NCI-H1436 (cell line): ENCODE measurements at regions not wholly inside any gene's neighbourhood (a gene's known extent, or its start where the extent isn't known, plus 50 kb on each side); places are given as distances from the start of the nearest gene placed in this dataset.
"Not testable (repeated sequence)": the region's sequence is repeated elsewhere in the genome, so short reads cannot be mapped to it uniquely, and the experiment has no call there.

ENCODE experiments used
- DNase-seq: peaks from one replicate; lab custom pipeline; 2025; lab: John Stamatoyannopoulos, UW

GRCh38 chr11:19627566-19627965, 85.1 kb upstream of the NAV2 start:
- no peak for DNase-seq

- DNase-seq: no peak
Measured at GRCh38 chr11:19625438-19625837, 87.2 kb upstream of the NAV2 start.

DNA sequence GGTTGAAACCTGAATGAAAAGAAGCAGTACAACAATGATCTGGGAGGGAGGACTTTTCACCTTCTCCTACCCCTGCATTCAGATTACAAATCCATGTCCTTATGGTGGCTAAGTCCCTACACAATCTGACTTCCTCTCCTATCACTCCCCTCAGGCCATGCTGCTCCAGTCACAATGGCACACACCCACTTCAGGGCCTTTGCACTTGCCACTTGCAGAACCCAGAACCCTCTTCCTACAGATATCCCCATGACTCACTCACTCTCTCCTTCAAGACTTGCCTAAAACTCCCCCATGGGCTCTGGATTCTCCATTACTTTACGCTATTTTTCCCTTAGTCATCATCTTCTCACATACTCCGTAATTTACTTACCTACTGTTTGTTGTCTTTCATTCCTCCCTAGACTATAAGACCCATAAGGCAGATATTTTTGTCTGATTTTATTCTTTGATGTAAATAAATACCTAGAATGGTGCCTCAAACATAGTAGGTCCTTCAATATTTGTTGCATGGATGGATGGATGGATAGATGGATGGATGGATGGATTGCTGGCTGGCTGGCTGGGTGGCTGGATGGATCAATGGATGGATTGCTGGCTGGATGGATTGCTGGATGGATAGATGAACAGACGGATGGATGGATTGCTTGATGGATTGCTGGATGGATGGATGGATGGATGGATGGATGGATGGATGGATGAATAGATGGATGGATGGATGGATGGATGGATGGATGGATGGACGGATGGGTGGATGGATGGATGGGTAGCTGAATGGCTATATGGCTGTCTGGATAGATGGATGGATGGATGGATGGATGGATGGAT, 94.7 kb upstream of the NAV2 start:
- DNase-seq: no peak

- DNase-seq: no peak
Measured at GRCh38 chr11:19615341-19616183, 97.1 kb upstream of the NAV2 start.

- no peak for DNase-seq
Measured at GRCh38 chr11:19614370-19614940, 98.2 kb upstream of the NAV2 start.

DNA sequence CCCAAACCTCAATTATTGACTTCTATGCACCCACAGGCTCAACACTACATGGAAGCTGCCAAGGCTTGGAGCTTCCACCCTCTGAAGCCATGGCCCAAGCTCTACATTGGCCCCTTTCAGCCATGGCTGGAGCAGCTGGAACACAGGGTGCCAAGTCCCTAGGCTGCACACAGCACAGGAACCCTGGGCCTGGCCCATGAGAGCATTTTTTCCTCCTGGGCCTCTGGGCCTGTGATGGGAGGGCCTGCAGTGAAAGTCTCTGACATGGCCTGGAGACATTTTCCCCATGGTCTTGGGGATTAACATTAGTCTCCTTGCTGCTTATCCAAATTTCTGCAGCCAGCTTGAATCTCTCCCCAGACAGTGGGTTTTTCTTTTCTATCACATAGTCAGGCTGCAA, 100.6 kb upstream of the NAV2 start:
- not testable (repeated sequence) for DNase-seq

GRCh38 chr11:19607656-19608360, 104.8 kb upstream of the NAV2 start:
- DNase-seq: no peak

DNA sequence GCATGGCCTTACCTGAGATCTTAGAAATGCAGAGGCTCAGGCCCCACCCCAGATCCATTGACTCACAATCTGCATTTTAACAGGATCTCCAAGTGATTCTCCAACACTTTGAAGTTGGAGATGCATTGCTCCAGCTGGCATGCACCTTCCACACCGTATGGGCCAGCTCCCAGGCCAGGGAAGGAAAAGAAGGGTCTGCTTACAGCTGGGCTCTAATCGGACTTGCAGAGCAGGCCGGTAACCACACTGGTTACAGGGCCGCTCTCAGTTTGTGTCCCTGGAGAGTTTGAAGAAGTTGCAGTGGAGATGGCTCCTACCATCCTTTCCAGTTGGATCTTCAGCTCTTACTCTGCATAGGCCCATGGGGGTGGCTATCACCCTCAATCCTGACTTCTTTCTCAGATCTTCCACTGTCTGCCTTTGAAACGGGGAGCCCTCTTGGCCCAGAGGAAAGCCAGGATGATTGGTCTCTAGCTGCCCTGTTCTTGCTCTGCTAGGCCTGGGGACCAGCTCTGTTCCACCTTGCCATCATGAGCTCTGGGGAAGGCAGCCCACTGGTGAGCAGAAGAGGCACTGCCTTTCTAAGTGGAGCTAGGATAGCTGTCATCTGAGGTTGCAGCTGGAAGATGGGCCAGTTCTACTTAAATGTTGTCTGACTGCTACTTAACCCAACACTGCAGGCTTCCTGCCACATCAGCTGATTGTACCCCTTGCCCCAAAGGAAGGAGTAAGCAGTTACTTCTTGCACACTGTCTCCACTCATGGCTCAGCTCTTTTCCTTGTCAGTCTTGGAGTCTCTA, 105.6 kb upstream of the NAV2 start:
- no peak for DNase-seq

DNA sequence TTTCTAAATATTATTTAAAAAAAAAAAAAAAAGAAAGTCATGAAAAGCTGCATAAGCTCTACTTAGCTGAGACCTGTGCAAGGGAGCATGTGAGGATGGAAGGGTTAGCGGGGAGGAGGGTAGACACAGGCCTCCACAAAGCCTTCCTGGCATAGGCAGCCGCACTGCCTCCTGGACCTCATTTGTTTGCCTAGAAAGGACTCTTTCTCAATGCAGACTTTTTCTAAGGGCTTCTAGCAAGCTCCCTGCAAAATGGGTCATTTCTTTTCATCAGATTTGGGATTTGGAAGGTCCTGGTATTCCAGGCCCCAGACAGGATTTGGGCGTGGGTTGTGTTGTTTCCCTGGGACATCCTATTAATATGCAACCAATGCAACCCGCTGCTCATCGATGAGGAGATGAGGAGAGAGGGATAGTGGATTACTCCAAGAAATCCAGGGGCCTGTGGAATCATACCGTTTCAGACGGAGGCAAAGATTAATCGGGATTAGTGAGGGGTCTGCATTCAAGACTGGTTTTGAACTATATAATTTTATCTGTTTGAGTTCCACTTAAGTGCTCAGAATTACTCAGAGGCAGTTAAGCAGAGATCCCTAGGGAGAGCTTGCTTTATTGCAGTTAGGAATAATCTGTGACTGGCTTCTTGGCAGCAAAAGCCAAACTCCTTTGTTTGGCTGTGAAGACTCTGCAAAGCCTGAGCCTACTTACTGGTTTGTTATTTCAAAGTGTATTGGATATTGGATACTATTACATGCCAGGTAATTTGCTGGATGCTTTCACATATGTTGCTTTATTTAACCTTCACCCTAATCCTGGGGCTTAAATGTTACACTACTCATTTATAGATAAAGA, 106.9 kb upstream of the NAV2 start:
- peak; percentile 5 for DNase-seq

GRCh38 chr11:19604679-19605375, 107.8 kb upstream of the NAV2 start:
- no peak for DNase-seq

- DNase-seq: no peak
Measured at GRCh38 chr11:19603771-19604170, 108.9 kb upstream of the NAV2 start.

DNA sequence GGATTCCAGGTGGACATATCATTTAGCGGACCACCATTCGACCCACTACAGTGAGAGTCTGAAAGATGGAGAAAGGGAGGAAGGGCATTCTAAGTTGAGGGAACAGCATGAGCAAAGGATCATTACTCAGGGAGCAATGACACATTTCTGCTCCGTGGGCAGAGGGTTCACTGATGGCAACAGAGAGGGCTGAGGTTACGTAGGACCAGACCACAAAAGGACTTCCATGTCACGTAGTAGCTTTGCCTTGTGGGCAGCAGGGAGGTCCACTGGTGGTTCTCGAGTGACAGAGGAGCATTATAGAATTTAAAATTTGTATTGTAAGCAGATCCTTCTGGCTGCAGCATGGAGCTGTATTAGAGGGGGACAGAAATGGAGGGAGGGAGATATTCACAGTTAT, 109.7 kb upstream of the NAV2 start:
- DNase-seq: no peak

DNA sequence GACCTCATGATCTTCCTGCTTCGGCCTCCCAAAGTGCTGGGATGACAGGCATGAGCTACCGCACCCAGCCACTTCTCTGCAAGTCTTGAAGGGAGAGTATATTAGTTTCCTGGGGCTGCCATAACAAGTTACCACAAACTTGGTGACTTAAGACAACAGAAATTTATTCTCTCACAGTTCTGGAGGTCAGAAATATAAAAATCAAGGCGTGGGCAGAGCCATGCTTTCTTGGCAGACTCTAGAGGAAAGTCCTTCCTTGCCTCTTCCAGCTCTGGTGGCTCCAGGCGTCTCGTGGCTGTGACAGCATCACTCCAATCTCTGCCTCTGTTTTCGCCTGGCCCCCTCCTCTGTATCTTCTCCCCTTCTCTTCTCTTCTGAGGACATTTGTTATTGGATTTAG, 110.2 kb upstream of the NAV2 start:
- no peak for DNase-seq

- no peak for DNase-seq
Measured at GRCh38 chr11:19601235-19601634, 111.4 kb upstream of the NAV2 start.

DNA sequence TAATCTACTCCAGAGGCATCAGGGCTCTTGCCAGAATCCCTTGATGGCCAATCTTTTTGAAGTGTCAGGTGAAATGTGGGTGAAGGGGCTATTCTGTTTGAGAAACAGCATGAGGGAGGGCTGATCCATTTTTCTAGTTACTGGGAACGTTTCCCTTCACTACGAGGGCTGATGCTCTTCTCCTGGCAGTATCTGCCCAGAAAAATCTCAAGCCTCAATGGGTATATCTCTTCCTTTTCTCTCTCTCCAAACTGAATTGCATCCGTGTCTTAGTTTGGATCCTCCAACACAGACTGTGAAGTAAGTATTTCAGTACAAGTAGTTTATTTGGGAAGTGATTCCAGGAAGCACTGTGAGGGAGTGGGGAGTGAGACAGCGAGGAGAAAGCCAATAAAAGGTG, 113.0 kb upstream of the NAV2 start:
- DNase-seq: no peak

DNA sequence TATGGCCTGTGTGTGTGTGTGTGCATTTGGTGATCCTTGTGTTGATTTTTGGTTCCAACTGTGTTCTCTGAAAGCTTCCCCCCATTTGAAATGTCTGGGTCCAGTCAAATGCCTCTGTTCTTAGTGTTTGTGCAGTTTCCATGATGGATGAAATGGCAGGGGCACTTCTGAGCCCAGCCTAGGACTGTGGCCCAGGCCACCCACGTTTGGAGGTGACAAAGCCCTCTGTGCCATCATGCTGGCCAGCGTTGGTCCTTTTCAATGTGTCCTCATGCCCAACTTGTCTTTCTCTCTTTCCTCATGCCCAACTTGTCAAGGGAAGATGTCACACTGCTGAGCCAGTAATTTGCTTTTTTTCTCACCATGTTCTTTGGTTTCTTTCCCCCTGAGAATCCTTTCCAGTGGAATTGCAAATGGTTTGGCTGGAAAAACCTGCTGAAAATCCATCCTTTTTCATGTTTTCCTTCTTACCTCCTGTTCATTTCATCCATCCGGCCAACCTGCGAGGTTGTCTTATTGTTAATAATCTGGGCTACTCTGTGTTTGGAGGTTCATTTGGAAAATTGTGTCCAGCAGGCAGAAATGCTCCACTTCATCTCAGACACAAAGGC, 113.7 kb upstream of the NAV2 start:
- no peak for DNase-seq

GRCh38 chr11:19598456-19598855, 114.2 kb upstream of the NAV2 start:
- no peak for DNase-seq

- DNase-seq: no peak
Measured at GRCh38 chr11:19597876-19598275, 114.8 kb upstream of the NAV2 start.

DNA sequence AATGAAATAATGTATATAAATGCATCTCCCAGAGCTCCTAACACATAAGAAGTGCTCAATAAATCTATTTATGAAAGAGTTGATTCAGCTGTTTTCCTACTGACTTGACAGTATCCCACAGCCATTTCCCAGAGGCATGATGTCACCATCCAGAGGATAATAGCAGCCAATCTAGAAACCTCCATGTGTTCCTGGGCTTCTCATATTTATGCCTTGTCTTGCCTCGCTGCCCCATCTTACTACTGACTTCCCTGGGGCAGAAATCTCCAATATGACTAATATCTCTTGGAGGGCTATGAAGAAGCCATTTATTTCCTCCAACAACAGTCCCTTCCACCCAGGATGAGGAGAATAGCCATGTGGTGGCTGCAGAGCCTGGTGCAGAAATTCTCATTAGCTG, 115.4 kb upstream of the NAV2 start:
- DNase-seq: no peak
